ENCODE measurements at regions not wholly inside any gene's neighbourhood (a gene's known extent, or its start where the extent isn't known, plus 50 kb on each side); places are given as distances from the start of the nearest gene placed in this dataset.

DNA sequence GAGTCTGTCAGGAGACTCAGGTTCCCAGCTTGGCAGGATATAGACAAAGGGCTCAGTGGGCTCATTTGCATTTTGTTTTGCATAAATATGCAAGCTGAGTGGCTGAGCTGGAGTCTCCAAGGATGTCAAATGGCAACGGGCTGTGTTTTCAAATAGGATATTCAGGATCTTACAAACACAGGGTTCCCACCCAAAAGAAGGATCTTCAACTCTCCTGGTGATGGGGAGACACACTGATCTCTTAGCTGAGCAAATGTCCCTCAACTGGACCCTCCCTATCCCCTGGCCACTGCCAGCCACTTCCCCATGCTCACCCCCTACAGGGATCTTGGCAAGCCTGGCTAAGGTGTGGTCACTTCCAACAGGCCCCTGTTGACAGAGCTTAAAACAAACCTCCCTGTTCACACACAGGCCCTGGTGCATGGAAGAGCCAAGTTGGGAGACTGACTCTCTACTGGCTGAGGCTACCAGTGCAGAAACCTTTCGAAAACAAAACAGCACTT lies 61.6 kb downstream of the SOX9 start (continued):
- TF ChIP-seq NANOG (IDR thresholded peaks at IDR 0.05; ENCODE audit: borderline replicate concordance) (no peak), JUNB (IDR thresholded peaks at IDR 0.05; ENCODE audit: unreplicated experiment) (no peak), STAT1 (IDR thresholded peaks at IDR 0.05; ENCODE audit: unreplicated experiment) (no peak), EZH2phosphoT487 (IDR thresholded peaks at IDR 0.05; ENCODE audit: unreplicated experiment) (no peak), ETS1 (IDR thresholded peaks at IDR 0.05) (no peak), ZNF331 (CRISPR knock-in tag; IDR thresholded peaks at IDR 0.05; ENCODE audit: low read depth) (no peak), CTCF (conservative IDR thresholded peaks at IDR 0.05; ENCODE audit: low read depth in 2 of 2) (no peak), POLR2AphosphoS5 (IDR thresholded peaks at IDR 0.05; ENCODE audit: low read depth) (no peak)
- TF ChIP-seq, protein P1, sequence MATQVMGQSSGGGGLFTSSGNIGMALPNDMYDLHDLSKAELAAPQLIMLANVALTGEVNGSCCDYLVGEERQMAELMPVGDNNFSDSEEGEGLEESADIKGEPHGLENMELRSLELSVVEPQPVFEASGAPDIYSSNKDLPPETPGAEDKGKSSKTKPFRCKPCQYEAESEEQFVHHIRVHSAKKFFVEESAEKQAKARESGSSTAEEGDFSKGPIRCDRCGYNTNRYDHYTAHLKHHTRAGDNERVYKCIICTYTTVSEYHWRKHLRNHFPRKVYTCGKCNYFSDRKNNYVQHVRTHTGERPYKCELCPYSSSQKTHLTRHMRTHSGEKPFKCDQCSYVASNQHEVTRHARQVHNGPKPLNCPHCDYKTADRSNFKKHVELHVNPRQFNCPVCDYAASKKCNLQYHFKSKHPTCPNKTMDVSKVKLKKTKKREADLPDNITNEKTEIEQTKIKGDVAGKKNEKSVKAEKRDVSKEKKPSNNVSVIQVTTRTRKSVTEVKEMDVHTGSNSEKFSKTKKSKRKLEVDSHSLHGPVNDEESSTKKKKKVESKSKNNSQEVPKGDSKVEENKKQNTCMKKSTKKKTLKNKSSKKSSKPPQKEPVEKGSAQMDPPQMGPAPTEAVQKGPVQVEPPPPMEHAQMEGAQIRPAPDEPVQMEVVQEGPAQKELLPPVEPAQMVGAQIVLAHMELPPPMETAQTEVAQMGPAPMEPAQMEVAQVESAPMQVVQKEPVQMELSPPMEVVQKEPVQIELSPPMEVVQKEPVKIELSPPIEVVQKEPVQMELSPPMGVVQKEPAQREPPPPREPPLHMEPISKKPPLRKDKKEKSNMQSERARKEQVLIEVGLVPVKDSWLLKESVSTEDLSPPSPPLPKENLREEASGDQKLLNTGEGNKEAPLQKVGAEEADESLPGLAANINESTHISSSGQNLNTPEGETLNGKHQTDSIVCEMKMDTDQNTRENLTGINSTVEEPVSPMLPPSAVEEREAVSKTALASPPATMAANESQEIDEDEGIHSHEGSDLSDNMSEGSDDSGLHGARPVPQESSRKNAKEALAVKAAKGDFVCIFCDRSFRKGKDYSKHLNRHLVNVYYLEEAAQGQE (IDR thresholded peaks at IDR 0.05; ENCODE audit: unreplicated experiment) = no peak

DNA sequence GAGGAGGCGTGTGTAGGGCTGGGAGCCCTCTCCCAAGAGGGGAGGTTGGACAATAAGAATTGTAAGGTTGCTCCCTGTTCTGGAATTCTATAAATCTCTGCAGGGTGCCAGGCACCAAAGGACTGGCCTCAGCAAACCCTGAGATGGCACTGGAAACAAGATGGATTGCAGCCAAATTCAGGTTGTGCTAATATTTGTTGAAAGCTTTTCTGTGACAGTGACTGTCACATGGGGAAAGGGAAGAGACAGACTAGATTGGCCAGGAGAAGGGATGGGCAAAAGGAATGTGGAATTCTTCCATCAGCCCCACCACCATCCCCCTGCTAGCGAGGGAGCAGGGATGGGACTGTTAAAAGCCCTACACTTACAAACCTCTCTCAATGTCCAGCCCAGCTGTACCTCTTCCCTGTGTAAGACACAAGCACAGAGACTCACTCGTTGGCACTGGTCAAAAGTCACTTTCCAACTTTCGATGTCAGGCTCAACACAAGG lies 62.4 kb downstream of the SOX9 start:
- Mint-ChIP-seq H3K27me3 (ENCODE audit: insufficient read depth, low read depth, poor library complexity) (peaks cover 8% of the 10 kb centered on the region), H3K4me1 (peaks cover 17% of the 10 kb centered on the region), H3K9me3 (no peaks in the 10 kb centered on the region), H3K27ac (no peak overlapping the region), H3K36me3 (ENCODE audit: low read depth) (no peaks in the 10 kb centered on the region), H3K4me3 (no peak overlapping the region)
- TF ChIP-seq EZH2phosphoT487 (IDR thresholded peaks at IDR 0.05; ENCODE audit: unreplicated experiment) = no peak
- DNase-seq (ENCODE audit: low spot score) (no peak), ATAC-seq (no peak; the same call in 2 of the 3 replicates)
- H3K27ac ChIP-seq (ENCODE audit: low read depth) = no peak overlapping the region
- H3K27me3 ChIP-seq (ENCODE audit: insufficient read depth) = no peaks in the 10 kb centered on the region
- no peaks in the 10 kb centered on the region for H3K36me3 ChIP-seq (ENCODE audit: insufficient read depth)
- no peaks in the 10 kb centered on the region for H3F3A ChIP-seq (replicated peaks; ENCODE audit: low read depth)
- H3K9me2 ChIP-seq (ENCODE audit: insufficient read depth) = peaks cover 16% of the 10 kb centered on the region
- no peaks in the 10 kb centered on the region for H3K79me2 ChIP-seq (replicated peaks; ENCODE audit: insufficient read depth)
- no peaks in the 10 kb centered on the region for H4K20me1 ChIP-seq (replicated peaks; ENCODE audit: insufficient read depth)
- no peak overlapping the region for H3K4me2 ChIP-seq
- peaks cover 27% of the 10 kb centered on the region for H3K4me1 ChIP-seq (ENCODE audit: insufficient read depth)
- H3K4me3 ChIP-seq = no peak overlapping the region
- H2AFZ ChIP-seq = no peak overlapping the region; the same call in 1 of the 2 replicates

All from GM23338 (cell line).